ENCODE measurements at regions not wholly inside any gene's neighbourhood (a gene's known extent, or its start where the extent isn't known, plus 50 kb on each side); places are given as distances from the start of the nearest gene placed in this dataset.
A peak's percentile ranks its signal among the peaks of the same experiment; 100 is the strongest.

DNA sequence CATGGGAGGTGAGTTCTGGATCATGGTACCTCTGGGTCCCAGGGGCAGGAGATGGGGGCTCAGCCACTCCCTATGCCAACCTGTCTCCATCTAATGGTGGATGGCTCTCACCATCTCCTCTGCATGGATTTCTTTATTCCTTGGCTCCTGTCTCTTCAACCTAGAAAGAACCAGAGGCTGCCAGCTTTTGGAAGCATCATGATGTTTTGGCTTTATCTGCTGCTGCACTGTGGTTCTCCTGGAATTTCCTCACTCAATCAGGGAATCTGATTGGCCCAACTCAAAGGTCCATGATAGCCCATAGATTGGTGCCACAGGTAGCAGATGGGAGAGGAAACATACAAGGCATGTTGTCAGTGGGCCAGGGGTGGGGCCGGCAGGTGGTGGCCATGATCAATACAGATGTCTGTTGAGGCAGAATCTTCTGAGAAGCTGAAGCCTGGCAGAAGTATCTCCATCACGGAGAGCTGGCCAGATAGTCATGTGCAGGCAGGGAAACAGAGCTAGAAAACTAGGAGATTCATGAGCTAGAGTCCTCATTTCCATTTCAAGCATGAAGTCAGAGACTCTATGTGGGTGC lies 158.2 kb downstream of the MACROH2A1 start:
- H3K4me3 ChIP-seq (ENCODE audit: low read depth in 1 of 3, low read length in 3 of 3), result no peak overlapping the region
- TF ChIP-seq REST (IDR thresholded peaks at IDR 0.05), result no peak
- H3K36me3 ChIP-seq (ENCODE audit: control insufficient read depth in 4 of 4, insufficient read depth in 3 of 4, low read depth in 1 of 4, low read length in 3 of 4), result no peaks in the 10 kb centered on the region
- H3K27ac ChIP-seq (ENCODE audit: low read depth in 1 of 2, low read length in 2 of 2), result no peak overlapping the region
- 89% methylated on average over 2 of the region's 2 CpGs for WGBS
- no peaks in the 10 kb centered on the region for H3K27me3 ChIP-seq (ENCODE audit: control insufficient read depth in 4 of 4, insufficient read depth in 4 of 4, low read length in 3 of 4)
- no peak overlapping the region for H3K9ac ChIP-seq (ENCODE audit: low read depth in 1 of 2, low read length in 2 of 2)
- H3K9me3 ChIP-seq (ENCODE audit: control insufficient read depth in 4 of 4, low read length in 3 of 4), result no peaks in the 10 kb centered on the region
- no peaks in the 10 kb centered on the region for H3K4me1 ChIP-seq (ENCODE audit: control insufficient read depth in 4 of 4, insufficient read depth in 4 of 4, low read length in 3 of 4)
- DNase-seq (ENCODE audit: low spot score), result peak; percentile 17

- no peak overlapping the region for H3K4me3 ChIP-seq (ENCODE audit: low read depth in 1 of 3, low read length in 3 of 3)
- peak; percentile 16 for DNase-seq (ENCODE audit: low spot score)
- no peaks in the 10 kb centered on the region for H3K4me1 ChIP-seq (ENCODE audit: control insufficient read depth in 4 of 4, insufficient read depth in 4 of 4, low read length in 3 of 4)
- H3K9me3 ChIP-seq (ENCODE audit: control insufficient read depth in 4 of 4, low read length in 3 of 4), result no peaks in the 10 kb centered on the region
- no peaks in the 10 kb centered on the region for H3K36me3 ChIP-seq (ENCODE audit: control insufficient read depth in 4 of 4, insufficient read depth in 3 of 4, low read depth in 1 of 4, low read length in 3 of 4)
- 93% methylated on average over 3 of the region's 3 CpGs for WGBS
- H3K9ac ChIP-seq (ENCODE audit: low read depth in 1 of 2, low read length in 2 of 2), result no peak overlapping the region
- H3K27me3 ChIP-seq (ENCODE audit: control insufficient read depth in 4 of 4, insufficient read depth in 4 of 4, low read length in 3 of 4), result no peaks in the 10 kb centered on the region
- H3K27ac ChIP-seq (ENCODE audit: low read depth in 1 of 2, low read length in 2 of 2), result no peak overlapping the region
- TF ChIP-seq RXRA (IDR thresholded peaks at IDR 0.05), result no peak
- no peak for TF ChIP-seq FOXA1 (IDR thresholded peaks at IDR 0.05)
- TF ChIP-seq TAF1 (conservative IDR thresholded peaks at IDR 0.05), result no peak
- TF ChIP-seq HNF4A (conservative IDR thresholded peaks at IDR 0.05), result no peak
- TF ChIP-seq JUND (IDR thresholded peaks at IDR 0.05), result no peak
- TF ChIP-seq EGR1 (IDR thresholded peaks at IDR 0.05; ENCODE audit: low read depth in 2 of 2), result no peak
- no peak for TF ChIP-seq RAD21 (IDR thresholded peaks at IDR 0.05)
- TF ChIP-seq ZBTB33 (IDR thresholded peaks at IDR 0.05), result no peak
- TF ChIP-seq GABPA (IDR thresholded peaks at IDR 0.05 in 1 of 2, conservative IDR thresholded peaks at IDR 0.05 in 1 of 2), result no peak
- no peak for TF ChIP-seq FOXA2 (IDR thresholded peaks at IDR 0.05)
Observed at GRCh38 chr5:135240283-135240633, 158.8 kb downstream of the MACROH2A1 start.

- peak; percentile 28 for DNase-seq (ENCODE audit: low spot score)
- WGBS, result 88% methylated on average over 11 of the region's 11 CpGs
Observed at GRCh38 chr5:135239453-135240282, 159.4 kb downstream of the MACROH2A1 start.

More at GRCh38 chr5:135239453-135240282, 159.4 kb downstream of the MACROH2A1 start:
- Histone ChIP-seq H3K9me3 (ENCODE audit: control insufficient read depth in 4 of 4, low read length in 3 of 4) (no peaks in the 10 kb centered on the region), H3K27me3 (ENCODE audit: control insufficient read depth in 4 of 4, insufficient read depth in 4 of 4, low read length in 3 of 4) (no peaks in the 10 kb centered on the region), H3K9ac (ENCODE audit: low read depth in 1 of 2, low read length in 2 of 2) (no peak overlapping the region), H3K36me3 (ENCODE audit: control insufficient read depth in 4 of 4, insufficient read depth in 3 of 4, low read depth in 1 of 4, low read length in 3 of 4) (no peaks in the 10 kb centered on the region), H3K27ac (ENCODE audit: low read depth in 1 of 2, low read length in 2 of 2) (no peak overlapping the region), H3K4me3 (ENCODE audit: low read depth in 1 of 3, low read length in 3 of 3) (no peak overlapping the region), H3K4me1 (ENCODE audit: control insufficient read depth in 4 of 4, insufficient read depth in 4 of 4, low read length in 3 of 4) (no peaks in the 10 kb centered on the region)
- no peak for TF ChIP-seq GABPA (IDR thresholded peaks at IDR 0.05 in 1 of 2, conservative IDR thresholded peaks at IDR 0.05 in 1 of 2)

Data from liver (tissue), 7 donors.